NCI-H774 (cell line): ENCODE measurements at regions not wholly inside any gene's neighbourhood (a gene's known extent, or its start where the extent isn't known, plus 50 kb on each side); places are given as distances from the start of the nearest gene placed in this dataset.
"Not testable (repeated sequence)": the region's sequence is repeated elsewhere in the genome, so short reads cannot be mapped to it uniquely, and the experiment has no call there.

Experiments
- DNase-seq: peaks from one replicate; lab custom pipeline; 2025; lab: John Stamatoyannopoulos, UW

DNA sequence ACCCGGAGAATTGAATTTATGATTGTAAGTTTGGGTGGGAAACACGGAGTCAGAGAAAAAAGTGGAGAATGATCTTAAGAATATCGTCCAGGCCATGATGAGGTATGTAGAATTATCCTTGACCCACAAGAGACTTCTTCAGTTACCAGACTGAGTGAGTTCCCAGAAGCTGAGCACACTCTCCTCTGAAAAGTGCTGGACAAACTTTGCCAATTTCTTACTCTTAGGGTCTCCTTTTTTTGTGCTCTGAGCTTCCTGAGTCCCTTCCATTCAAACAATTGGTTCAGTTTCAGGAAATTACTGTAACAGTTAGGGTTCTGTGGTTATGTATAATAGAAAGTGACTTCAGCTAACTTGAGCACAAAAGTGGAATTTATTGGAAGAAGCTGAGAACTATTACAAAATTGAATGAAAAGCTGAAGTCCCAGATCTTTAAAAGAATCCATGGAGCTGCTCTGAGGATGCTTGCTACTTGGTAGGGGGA is 50.6 kb upstream of the EHBP1 start:
- DNase-seq: no peak

DNA sequence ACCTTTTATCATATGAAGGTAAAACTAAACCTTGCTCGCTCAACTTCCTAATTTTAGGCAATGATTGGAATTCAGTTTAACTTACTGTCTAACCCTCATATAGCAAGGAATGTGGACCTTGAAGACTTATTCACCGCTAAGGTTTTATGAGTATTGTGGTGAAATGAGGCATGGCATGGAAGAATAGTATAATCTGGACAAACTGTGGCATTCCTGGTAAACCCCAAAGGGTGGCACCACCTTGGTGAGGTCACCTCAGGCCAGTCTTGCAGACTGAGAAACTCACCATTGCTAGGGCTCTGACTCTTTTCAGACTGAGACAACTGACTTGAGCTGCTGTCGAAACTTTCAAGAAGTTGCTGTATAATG is 51.1 kb upstream of the EHBP1 start:
- DNase-seq: no peak

DNA sequence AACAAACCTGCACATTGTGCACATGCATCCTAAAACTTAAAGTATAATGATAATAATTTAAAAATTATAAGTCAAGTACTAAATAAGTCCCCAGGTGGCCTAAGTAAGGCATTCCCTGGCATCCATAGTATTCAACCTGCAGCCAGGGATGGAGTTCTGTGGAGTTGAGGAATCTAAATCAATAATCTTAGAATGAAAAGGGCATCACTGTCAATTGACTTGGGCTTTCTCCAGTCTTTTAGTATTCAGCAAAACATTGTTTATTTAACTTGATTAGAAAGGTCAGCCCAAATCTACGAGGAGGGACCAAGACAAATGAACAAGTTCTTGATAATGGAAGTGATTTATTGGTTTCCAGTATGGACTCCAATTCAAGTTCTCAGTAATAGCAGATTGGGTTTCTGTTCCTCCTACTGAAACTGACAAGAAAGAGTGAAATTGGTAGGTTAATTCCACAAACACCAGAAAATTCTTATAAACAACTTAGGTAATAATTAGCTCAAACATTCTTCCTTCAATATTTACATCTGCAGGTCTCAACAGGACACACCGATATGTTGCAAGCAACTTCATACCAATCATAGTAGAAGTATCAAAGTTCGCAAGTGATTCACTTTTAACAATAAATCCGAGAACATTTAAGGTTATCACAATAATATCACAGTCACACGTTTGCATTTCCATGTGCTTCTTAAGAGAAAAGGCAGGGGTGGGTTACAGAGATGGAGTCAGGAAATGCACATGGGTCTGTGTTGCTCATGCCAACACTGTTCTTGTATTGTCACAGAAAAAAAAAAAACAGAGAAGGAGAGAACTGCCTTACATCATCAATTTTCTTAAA is 51.7 kb upstream of the EHBP1 start:
- no peak for DNase-seq

DNA sequence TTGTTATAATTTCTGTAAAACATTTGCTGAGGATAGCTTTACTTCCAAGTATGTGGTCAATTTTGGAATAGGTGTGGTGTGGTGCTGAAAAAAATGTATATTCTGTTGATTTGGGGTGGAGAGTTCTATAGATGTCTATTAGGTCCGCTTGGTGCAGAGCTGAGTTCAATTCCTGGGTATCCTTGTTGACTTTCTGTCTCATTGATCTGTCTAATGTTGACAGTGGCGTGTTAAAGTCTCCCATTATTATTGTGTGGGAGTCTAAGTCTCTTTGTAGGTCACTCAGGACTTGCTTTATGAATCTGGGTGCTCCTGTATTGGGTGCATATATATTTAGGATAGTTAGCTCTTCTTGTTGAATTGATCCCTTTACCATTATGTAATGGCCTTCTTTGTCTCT is 56.4 kb upstream of the EHBP1 start:
- DNase-seq: not testable (repeated sequence)

DNA sequence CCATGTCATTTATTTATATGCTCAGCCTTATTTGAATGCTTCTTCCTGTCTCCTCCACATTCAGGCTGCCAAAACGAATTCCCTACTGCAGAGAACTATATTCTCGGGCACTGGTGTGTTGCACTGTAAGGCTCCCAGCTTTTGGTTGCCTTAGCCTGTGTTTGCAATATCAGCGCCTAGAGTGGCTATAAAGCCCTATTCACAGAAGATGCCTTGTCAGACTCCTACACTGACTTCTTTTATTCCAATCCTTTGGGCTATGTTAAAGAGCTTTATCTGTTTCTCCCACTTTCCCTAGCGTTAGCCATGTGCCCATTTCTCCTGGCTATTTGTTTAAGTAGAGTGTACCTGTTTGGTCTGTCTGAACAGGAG is 62.4 kb upstream of the EHBP1 start:
- no peak for DNase-seq

DNA sequence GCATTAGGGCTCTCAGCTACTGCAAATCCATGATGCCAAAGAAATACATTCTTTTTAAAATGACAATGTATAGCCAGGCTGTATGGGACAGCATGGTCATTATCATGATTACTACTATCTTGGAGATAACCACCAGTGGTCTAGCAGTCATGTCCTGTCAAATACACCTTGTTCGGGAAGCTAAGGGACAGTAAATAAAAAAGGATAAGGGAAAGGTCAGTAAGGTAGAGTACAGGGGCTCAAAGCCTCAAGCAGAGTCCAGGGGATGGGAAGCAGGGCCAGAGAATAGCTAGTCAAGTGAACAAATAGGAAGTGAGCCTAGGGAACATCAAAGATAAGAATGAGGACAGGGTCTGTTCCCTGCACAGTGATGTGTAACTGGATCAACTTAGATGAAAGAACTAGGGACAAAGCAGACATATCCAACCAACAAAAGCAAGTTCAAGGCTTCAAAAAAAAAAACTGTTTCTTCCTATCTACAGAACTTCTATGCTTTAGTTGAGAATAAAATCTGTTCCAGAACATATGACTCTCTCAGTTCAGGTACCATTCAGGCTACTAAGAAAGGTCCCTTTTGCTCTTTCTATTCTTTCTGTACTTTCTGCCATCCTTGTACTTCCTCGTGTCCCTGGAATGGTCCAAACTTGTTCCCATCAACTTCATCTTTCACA is 62.9 kb upstream of the EHBP1 start:
- no peak for DNase-seq

DNA sequence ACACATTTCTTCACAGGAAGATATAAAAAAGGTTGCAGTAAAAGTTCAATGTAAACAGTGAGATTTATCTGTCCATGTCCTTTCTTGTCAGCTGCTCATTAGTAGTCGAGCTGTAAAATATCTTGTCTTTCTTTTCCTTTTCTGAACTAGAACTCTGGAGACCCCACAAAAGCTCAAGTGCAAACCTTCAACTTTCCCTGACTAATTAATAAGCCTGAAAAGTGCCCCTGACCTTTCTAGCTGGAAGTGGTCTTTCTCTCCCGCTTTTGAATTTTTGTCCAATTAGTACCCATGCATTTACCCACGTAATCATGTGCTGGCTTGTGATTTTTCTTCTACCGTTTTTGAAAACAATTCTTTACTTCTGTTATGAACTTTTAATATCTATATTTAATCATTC is 63.6 kb upstream of the EHBP1 start:
- DNase-seq: no peak

DNA sequence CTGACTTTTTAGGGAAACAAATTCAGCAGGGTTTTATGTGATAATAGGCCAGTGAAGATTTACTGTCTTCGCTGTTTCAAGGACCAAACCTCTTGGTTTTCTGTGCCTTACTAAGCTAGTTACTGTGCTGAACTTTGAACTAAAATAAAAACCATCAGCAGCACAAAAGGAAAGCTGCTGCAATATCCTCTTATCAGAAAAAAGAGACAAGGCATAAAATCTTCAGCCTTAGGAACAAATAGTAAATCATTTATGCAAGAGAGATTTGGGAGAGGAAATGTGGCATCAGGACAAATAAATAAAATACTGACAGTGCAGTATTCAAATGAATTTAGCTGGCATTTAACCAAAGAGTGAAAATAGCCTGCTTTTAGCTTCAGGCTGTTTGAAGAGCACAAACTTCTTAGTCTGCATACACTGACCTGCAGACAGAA is 64.1 kb upstream of the EHBP1 start:
- DNase-seq: no peak

DNA sequence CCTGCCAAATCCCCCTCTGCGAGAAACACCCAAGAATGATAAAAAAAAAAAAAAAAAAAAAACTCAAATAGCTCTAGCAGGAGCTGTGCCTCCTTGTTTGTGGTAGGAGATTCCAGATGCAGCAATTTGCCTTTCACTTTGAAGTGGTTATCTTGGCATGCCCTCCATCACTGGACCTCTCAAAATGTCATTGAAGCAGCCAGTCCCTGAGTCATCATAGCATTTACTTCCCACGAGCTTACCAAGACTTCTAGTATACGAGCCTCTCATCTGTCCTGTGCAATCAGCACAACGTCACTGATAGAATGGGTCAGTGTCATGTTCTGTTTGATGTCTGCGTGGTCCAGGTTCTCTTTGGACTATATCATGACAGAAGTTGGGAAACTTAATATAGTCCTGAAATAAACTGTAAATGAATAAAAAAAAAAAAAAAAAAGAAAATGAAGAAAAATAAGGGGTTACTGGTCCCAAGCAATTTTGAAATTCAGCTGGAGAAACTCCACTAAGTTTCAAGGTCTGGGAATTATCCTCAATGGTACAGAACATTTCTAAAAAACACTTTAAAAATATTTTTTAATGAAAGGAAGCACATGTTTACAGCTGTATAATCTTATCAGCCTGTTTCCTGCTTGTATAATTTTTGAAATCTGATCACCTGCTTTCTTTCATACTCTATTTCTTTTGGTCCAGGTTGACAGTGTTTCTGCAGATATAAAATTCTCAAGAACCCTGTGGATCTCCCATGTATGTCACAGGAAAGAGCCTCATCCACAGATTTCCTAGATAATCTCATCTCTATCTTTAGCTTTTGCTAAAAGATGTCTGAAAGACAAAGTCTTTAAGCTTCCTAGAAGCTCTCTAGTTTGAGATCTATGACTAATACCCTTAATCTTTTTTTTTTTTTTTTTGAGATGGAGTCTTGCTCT is 74.1 kb upstream of the EHBP1 start:
- DNase-seq: no peak

DNA sequence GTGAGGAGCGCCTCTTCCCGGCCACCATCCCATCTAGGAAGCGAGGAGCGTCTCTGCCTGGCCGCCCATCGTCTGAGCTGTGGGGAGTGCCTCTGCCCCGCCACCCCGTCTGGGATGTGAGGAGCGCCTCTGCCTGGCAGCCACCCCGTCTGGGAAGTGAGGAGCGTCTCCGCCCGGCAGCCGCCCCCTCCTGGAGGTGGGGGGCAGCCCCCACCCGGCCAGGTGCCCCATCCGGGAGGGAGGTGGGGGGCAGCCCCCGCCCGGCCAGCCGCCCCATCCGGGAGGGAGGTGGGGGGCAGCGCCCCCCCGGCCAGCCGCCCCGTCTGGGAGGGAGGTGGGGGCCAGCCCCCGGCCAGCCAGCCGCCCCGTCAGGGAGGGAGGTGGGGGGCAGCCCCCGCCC is 75.3 kb upstream of the EHBP1 start:
- not testable (repeated sequence) for DNase-seq

DNA sequence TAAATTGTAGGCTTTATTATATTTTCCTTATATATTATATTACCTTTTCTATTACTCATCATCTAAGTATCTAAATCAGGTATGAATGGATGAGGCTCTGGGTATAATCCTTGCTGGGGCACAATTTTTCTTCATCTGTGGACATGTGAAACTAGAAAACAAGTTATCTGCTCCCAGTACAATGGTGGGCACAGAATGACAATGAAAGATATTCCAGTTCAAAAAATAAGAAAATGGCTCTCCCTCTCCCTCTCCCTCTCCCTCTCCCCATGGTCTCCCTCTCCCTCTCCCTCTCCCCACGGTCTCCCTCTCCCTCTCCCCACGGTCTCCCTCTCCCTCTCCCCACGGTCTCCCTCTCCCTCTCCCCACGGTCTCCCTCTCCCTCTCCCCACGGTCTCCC is 76.2 kb upstream of the EHBP1 start:
- not testable (repeated sequence) for DNase-seq

DNA sequence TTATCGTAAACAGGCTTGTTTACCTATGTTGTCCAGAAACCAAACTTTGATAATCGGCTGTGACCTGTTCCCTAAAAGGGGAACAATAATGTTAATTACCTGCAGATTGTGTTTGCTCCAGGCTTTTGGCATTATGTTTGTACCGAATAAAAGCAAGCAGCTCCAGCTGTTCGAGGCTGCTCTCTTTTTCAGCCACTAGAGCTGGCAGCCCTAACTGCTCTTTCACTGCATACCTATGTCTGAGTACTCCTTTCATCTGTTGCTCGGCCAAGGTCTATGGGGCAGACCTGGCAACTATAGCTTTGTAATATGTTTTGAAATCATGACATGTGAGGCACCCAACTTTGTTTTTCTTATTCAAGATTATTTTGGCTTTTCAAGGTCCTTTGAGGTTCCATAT is 77.8 kb upstream of the EHBP1 start:
- no peak for DNase-seq

DNA sequence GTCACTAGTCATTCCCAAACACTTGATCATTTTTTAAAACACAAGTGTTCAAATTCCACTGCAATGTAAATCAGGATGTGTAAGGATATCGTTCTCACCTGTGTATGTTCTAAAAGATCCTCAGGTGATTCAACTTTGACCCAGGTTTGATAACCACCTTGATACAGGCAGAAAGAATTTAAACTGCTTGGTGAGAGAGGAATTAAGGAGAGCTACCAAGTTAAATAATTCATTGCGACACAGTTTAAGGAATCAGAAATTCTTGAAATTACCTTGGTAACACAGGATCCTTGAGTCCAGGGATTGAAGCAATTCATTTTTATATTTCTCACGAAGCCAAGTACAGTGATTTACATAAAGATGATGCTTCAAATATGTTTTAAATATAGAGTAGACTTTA is 80.7 kb upstream of the EHBP1 start:
- DNase-seq: no peak

DNA sequence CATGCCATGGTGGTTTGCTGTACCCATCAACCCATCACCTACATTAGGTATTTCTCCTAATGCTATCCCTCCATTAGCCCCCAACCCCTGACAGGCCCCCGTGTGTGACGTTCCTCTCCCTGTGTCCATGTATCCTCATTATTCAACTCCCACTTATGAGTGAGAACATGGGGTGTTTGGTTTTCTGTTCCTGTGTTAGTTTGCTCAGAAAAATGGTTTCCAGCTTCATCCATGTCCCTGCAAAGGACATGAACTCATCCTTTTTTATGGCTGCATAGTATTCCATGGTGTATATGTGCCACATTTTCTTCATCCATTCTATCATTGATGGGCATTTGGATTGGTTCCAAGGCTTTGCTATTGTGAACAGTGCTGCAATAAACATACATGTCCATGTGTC is 89.0 kb upstream of the EHBP1 start:
- not testable (repeated sequence) for DNase-seq

DNA sequence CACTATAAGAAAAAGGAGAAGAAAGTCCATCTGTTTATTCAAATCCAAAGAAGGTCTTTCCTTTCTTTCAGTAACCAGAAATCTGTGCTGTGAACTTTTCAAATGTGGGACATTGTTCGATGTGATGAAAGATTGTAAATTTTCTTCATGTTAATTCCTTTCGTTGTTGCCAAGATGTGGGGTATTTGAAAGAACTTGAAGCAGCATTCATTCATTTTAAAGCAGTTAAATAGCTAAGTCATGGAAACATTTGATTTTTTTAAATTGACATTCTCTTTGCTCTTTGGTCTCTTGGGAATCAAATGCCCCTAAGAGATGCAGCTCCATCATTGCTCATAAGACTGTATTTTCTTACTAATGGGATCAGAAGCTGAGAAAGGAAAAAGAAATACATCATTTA is 93.7 kb upstream of the EHBP1 start:
- no peak for DNase-seq

DNA sequence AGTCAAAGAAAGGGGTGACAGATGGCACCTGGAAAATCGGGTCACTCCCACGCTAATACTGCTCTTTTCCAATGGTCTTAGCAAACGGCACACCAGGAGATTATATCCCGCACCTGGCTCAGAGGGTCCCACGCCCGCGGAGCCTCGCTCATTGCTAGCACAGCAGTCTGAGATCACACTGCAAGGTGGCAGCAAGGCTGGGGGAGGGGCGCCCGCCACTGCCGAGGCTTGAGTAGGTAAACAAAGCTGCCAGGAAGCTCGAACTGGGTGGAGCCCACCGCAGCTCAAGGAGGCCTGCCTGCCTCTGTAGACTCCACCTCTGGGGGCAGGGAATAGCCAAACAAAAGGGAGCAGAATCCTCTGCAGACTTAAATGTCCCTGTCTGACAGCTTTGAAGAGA is 99.5 kb upstream of the TMEM17 start:
- DNase-seq: not testable (repeated sequence)

DNA sequence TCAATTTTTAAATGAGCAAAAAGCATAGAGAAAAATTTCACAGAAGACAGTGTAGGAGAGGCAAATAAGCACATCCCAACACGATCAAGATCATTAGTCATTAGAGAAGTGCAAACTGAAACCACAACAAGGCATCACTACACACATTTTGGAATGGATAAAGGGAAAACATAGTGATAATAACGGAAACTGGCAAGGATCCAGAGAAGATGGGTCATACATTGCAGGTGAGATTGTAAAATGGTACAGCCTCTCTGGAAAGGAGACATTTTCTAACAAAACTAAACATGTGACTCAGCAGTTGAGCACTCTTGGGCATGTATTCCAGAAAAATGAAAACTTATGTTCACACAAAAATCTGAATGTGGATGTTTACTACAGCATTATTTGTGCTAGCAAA is 98.3 kb upstream of the TMEM17 start:
- no peak for DNase-seq

DNA sequence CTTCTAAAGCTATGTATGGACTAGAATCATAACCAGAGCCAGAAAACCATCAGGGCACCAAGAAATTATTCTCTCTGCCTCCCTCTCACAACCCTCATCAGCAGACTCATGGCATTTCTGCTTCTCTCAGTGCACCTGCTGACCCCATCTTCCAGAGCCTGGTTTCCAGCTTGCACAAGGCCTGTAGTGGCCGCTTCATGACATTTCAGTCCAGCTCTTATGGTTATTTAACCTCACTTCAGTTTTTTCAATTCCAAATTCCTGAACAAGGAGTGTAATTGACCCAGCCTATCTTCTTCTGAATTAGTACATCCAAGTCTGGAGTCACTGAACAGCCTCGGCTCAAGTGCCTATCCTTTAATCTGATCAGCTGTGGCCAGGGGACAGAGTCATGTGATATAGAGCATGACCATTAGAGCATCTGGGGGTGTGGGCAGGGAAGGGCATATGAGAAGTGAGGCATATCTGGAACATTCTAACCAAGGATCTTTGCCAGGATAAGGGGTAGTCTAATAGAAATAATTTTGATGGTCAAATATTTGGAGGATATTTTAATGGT is 97.2 kb upstream of the TMEM17 start:
- no peak for DNase-seq

DNA sequence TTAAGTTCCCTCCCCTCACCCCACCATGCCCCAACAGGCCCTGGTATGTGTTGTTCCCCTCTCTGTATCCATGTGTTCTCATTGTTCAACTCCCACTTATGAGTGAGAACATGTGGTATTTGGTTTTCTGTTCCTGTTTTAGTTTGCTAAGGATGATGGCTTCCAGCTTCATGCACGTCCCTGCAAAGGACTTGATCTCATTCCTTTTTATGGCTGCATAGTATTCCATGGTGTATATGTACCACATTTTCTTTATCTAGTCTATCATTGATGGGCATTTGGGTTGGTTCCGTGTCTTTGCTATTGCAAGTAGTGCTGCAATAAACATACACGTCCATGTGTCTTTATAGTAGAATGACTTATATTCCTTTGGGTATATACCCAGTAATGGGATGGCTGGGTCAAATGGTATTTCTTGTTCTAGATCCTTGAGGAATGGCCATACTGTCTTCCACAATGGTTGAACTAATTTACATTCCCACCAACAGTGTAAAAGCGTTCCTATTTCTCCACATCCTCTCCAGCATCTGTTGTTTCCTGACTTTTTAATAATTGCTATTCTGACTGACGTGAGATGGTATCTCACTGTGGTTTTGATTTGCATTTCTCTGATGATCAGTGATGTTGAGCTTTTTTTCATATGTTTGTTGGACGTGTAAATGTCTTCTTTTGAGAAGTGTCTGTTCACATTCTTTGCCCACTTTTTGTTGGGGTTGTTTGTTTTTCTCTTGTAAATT is 93.8 kb upstream of the TMEM17 start:
- peak; percentile 3 for DNase-seq

DNA sequence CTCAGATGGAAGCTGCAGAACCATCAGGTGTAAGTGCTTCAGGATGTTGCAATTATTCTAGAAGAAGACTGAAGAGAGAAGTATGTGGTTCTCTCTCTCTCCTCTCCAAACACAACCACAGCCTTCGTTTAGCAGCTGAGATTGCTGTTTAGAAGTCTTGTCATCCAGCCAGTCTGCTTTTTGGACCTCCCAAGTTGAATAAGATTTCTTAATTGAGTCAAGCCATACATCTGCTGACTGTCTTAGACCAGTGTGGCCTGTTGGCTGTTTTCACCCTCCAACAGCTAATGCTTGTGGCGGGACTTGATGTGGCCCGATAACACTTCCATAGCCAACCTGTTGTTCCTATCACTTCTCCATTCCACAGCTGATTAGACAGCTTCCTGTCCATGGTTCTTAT is 91.3 kb upstream of the TMEM17 start:
- DNase-seq: no peak
